CD4-positive, alpha-beta memory T cell (primary cell): ENCODE measurements at regions not wholly inside any gene's neighbourhood (a gene's known extent, or its start where the extent isn't known, plus 50 kb on each side); places are given as distances from the start of the nearest gene placed in this dataset.

Experiments
- CTCF ChIA-PET: fragments of 350-600 bp; sonication (Branson Sonifier 250); formaldehyde crosslinking; loops from one replicate; lab custom pipeline; 2021; ENCODE audit warnings: inconsistent platforms; ENCODE audit not compliant: partially characterized antibody; lab: Charles Lee
- POLR2A ChIA-PET: fragments of 350-600 bp; sonication (Branson Sonifier 250); formaldehyde crosslinking; loops from one replicate; lab custom pipeline; 2021; ENCODE audit not compliant: partially characterized antibody; lab: Charles Lee
- DNase-seq, 5 donors: peaks; one replicate each; pipeline versions ENCODE4 v3.0.0 to v3.0.0-alpha.2; 2020 to 2022; ENCODE audit warnings: mixed read lengths in 1 of 5
- H3K27ac ChIP-seq: one replicate; pipeline ENCODE4 v1.7.0; 2013; ENCODE audit warnings: low read depth, low read length
- H3K27me3 ChIP-seq: 2 replicates; pipeline ENCODE4 v1.7.0; 2013; ENCODE audit warnings: mild to moderate bottlenecking, low read length, moderate library complexity; ENCODE audit not compliant: insufficient read depth
- H3K36me3 ChIP-seq: 2 replicates; pipeline ENCODE4 v1.7.0; 2013; ENCODE audit warnings: mild to moderate bottlenecking, low read length, moderate library complexity; ENCODE audit not compliant: insufficient read depth
- H3K4me1 ChIP-seq: 2 replicates; pipeline ENCODE4 v1.7.0; 2013; ENCODE audit warnings: mild to moderate bottlenecking, low read length, moderate library complexity; ENCODE audit not compliant: insufficient read depth
- H3K4me3 ChIP-seq, 2 donors: one replicate each; pipeline ENCODE4 v1.7.0; 2013; ENCODE audit warnings: low read length in 2 of 2, mild to moderate bottlenecking in 1 of 2
- H3K9me3 ChIP-seq, 2 donors: one replicate each; pipeline ENCODE4 v1.7.0; 2013; ENCODE audit warnings: low read length in 2 of 2, control low read depth in 1 of 2; ENCODE audit not compliant: control insufficient read depth in 1 of 2
- H3K27ac Mint-ChIP-seq, 7 donors: one replicate each; pipeline ENCODE4 v1.8.0; 2020 to 2021; ENCODE audit warnings: mixed read lengths in 7 of 7, mild to moderate bottlenecking in 6 of 7, inconsistent platforms in 3 of 7, moderate library complexity in 3 of 7
- H3K27me3 Mint-ChIP-seq, 2 donors: one replicate each; pipeline ENCODE4 v1.8.0; 2020 to 2021; ENCODE audit warnings: mixed read lengths in 2 of 2
- H3K36me3 Mint-ChIP-seq, 2 donors: one replicate each; pipeline ENCODE4 v1.8.0; 2020 to 2021; ENCODE audit warnings: mixed read lengths in 2 of 2, inconsistent platforms in 1 of 2, mild to moderate bottlenecking in 1 of 2
- H3K4me1 Mint-ChIP-seq, 4 donors: one replicate each; pipeline ENCODE4 v1.8.0; 2020 to 2021; ENCODE audit warnings: mixed read lengths in 4 of 4, mild to moderate bottlenecking in 1 of 4
- H3K4me3 Mint-ChIP-seq, 8 donors: one replicate each; pipeline ENCODE4 v1.8.0; 2020 to 2021; ENCODE audit warnings: mixed read lengths in 8 of 8, mild to moderate bottlenecking in 7 of 8, moderate library complexity in 6 of 8, inconsistent platforms in 3 of 8
- H3K9me3 Mint-ChIP-seq, 8 donors: one replicate each; pipeline ENCODE4 v1.8.0; 2020 to 2021; ENCODE audit warnings: mixed read lengths in 8 of 8, mild to moderate bottlenecking in 5 of 8, inconsistent platforms in 3 of 8, moderate library complexity in 1 of 8
- intact Hi-C: fragments of 100-400 bp; cut with micrococcal nuclease; formaldehyde crosslinking; loops from one replicate; pipeline ENCODE4 v1.15.1; 2023

DNA sequence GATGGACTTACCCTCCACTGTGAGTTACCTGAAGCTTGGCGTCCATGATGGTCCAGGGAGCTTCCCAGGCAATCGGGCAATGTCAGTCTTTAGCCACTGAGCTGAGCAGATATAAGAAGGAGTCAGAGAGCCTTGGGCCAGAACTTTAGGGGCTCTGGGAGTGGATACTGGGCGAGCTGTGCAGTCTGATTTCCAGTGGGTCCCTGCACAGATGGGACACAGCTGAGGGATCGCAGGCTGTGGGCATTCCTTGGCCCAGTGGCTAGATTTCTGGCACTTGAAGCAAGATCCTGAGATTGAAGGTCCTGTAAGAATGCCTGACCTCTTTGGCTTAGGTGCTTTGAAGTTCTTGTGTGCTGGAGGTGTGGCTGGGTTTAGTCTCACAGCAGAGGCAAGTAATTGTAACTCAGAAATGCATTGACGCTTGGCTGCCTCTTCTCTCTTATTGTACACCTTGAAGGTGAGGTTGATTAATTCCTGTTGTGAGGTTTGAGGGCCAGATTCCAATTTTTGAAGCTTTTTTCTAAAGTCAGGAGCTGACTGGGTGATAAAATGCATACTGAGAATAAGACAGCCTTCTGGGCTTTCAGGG, 2283.8 kb downstream of the TP53TG3F start:
- H3K9me3 ChIP-seq: peaks cover 0 to 8% of the 10 kb centered on the region in 2 donors
- no peak overlapping the region for H3K27ac ChIP-seq
- ChIA-PET CTCF (no interaction called here), POLR2A (no interaction called here)
- no peak overlapping the region for H3K4me3 ChIP-seq
- no peaks in the 10 kb centered on the region for H3K36me3 ChIP-seq
- H3K27ac Mint-ChIP-seq: no peak overlapping the region
- H3K4me3 Mint-ChIP-seq: no peak overlapping the region
- no peak for DNase-seq
- H3K4me1 Mint-ChIP-seq: no peaks in the 10 kb centered on the region
- H3K4me1 ChIP-seq: no peaks in the 10 kb centered on the region
- H3K27me3 Mint-ChIP-seq: no peaks in the 10 kb centered on the region
- no peaks in the 10 kb centered on the region for H3K27me3 ChIP-seq
- peaks cover 21 to 80% (median 69%) of the 10 kb centered on the region in 8 donors for H3K9me3 Mint-ChIP-seq
- H3K36me3 Mint-ChIP-seq: peaks cover 0 to 3% of the 10 kb centered on the region in 2 donors
- intact Hi-C loops: no loop called here

DNA sequence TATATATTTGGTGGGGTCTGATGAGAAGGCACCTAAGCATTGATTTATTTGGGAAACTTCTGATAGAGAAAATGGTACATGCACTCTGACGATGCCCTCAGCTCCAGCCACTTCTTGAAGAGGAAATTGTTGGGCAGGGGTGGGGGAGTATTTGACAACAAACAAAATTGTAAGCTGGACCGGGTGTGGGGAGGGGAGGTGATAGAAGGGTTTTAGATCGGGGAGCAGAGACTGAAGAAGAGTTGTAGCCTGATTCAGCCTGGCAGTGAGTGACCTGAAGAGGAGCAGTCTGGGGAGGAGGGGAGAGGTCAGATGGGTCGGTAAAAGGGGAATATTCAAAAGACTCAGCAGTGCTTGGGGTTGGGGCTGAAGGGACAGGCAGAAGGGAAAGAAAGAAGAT, 2284.7 kb downstream of the TP53TG3F start:
- H3K4me3 Mint-ChIP-seq: no peak overlapping the region
- intact Hi-C loops: no loop called here
- H3K9me3 Mint-ChIP-seq: peaks cover 16 to 75% (median 60%) of the 10 kb centered on the region in 8 donors
- Histone ChIP-seq H3K9me3 (peaks cover 0 to 8% of the 10 kb centered on the region in 2 donors), H3K27ac (no peak overlapping the region), H3K4me1 (no peaks in the 10 kb centered on the region), H3K27me3 (no peaks in the 10 kb centered on the region), H3K4me3 (no peak overlapping the region), H3K36me3 (no peaks in the 10 kb centered on the region)
- no peaks in the 10 kb centered on the region for H3K4me1 Mint-ChIP-seq
- H3K27ac Mint-ChIP-seq: no peak overlapping the region
- H3K27me3 Mint-ChIP-seq: no peaks in the 10 kb centered on the region
- no peak for DNase-seq
- ChIA-PET POLR2A (no interaction called here), CTCF (no interaction called here)
- peaks cover 0 to 3% of the 10 kb centered on the region in 2 donors for H3K36me3 Mint-ChIP-seq

DNA sequence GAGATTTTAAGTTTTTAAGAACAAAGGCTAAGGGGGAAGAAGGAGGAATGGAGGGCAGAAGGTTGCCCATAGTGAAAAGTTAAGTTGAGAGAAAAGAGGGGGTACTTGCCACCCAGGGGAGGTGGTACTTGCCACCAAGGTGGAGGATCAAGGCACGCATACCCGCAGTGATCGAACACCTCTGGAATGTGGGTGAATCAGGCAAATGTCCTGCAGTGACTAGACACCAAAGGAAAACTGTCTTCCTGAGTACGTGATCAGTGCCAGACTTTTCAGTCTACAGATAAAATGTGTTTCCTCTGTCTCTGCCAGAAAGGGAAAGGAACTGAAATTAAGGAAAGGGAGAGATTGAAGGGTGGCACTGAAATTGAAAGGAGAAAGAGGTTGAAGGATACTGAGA, 2285.3 kb downstream of the TP53TG3F start:
- no peak overlapping the region for H3K4me3 ChIP-seq
- ChIA-PET POLR2A (no interaction called here), CTCF (no interaction called here)
- H3K27ac Mint-ChIP-seq: no peak overlapping the region
- H3K27me3 ChIP-seq: no peaks in the 10 kb centered on the region
- no peak overlapping the region for H3K27ac ChIP-seq
- peaks cover 13 to 73% (median 55%) of the 10 kb centered on the region in 8 donors for H3K9me3 Mint-ChIP-seq
- H3K4me1 Mint-ChIP-seq: no peaks in the 10 kb centered on the region
- no peak overlapping the region for H3K4me3 Mint-ChIP-seq
- no peak for DNase-seq
- no peaks in the 10 kb centered on the region for H3K27me3 Mint-ChIP-seq
- intact Hi-C loops: no loop called here
- peaks cover 0 to 5% of the 10 kb centered on the region in 2 donors for H3K9me3 ChIP-seq
- H3K36me3 ChIP-seq: no peaks in the 10 kb centered on the region
- no peaks in the 10 kb centered on the region for H3K4me1 ChIP-seq
- H3K36me3 Mint-ChIP-seq: peaks cover 0 to 3% of the 10 kb centered on the region in 2 donors

DNA sequence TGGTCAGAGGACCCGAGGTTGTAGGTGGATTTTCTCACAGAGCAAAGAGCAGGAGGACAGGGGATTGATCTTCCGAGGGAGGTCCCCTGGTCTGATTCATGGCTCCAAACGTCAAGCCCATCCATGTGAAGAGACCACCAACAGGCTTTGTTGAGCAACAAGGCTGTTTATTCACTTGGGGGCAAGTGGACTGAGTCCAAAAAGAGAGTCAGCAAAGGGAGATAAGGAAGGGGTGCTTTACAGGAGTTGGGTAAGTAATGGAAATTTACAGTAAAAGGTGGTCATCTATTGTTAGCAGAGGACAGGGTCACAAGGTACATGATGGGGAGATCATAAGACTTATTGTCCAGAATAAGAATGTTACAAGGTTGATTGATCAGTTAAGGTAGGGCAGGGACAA, 2285.8 kb downstream of the TP53TG3F start:
- no peaks in the 10 kb centered on the region for H3K27me3 Mint-ChIP-seq
- H3K36me3 Mint-ChIP-seq: peaks cover 0 to 3% of the 10 kb centered on the region in 2 donors
- intact Hi-C loops: no loop called here
- H3K36me3 ChIP-seq: no peaks in the 10 kb centered on the region
- no peak for DNase-seq
- ChIA-PET CTCF (no interaction called here), POLR2A (no interaction called here)
- peaks cover 0 to 5% of the 10 kb centered on the region in 2 donors for H3K9me3 ChIP-seq
- no peaks in the 10 kb centered on the region for H3K4me1 ChIP-seq
- no peaks in the 10 kb centered on the region for H3K27me3 ChIP-seq
- no peak overlapping the region for H3K4me3 Mint-ChIP-seq
- no peak overlapping the region for H3K4me3 ChIP-seq
- H3K9me3 Mint-ChIP-seq: peaks cover 12 to 72% (median 52%) of the 10 kb centered on the region in 8 donors
- H3K4me1 Mint-ChIP-seq: no peaks in the 10 kb centered on the region
- H3K27ac Mint-ChIP-seq: no peak overlapping the region
- no peak overlapping the region for H3K27ac ChIP-seq

DNA sequence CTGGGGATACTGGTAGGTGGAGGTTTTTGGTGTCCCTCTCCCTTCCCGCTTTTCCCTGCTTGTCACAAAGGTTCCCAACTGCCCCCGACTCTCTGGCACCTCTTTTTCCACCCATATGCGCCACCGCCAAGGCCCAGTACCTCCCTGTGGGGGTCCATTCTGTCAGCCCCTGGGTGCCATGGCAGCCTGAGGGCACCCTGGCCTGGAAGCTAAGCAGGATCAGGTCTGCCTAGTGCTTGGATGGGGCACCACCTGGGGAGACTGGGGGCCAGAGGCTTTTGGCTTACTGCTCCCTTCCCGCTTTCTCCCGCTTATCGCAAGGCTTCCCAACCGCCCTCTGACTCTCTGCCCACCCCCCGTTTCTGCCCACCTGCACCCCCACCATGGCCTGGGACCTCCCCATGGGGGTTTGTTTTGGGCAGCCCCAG, 2286.4 kb downstream of the TP53TG3F start:
- H3K4me3 ChIP-seq: no peak overlapping the region
- H3K36me3 ChIP-seq: no peaks in the 10 kb centered on the region
- H3K27me3 ChIP-seq: no peaks in the 10 kb centered on the region
- intact Hi-C loops: no loop called here
- H3K4me1 Mint-ChIP-seq: no peaks in the 10 kb centered on the region
- peaks cover 12 to 74% (median 47%) of the 10 kb centered on the region in 8 donors for H3K9me3 Mint-ChIP-seq
- POLR2A ChIA-PET: no interaction called here
- H3K9me3 ChIP-seq: peaks cover 0 to 5% of the 10 kb centered on the region in 2 donors
- H3K27ac Mint-ChIP-seq: no peak overlapping the region
- H3K36me3 Mint-ChIP-seq: peaks cover 0 to 3% of the 10 kb centered on the region in 2 donors
- no peaks in the 10 kb centered on the region for H3K27me3 Mint-ChIP-seq
- no peak for DNase-seq
- no peak overlapping the region for H3K27ac ChIP-seq
- H3K4me1 ChIP-seq: no peaks in the 10 kb centered on the region
- H3K4me3 Mint-ChIP-seq: no peak overlapping the region
- CTCF ChIA-PET: no interaction called here

DNA sequence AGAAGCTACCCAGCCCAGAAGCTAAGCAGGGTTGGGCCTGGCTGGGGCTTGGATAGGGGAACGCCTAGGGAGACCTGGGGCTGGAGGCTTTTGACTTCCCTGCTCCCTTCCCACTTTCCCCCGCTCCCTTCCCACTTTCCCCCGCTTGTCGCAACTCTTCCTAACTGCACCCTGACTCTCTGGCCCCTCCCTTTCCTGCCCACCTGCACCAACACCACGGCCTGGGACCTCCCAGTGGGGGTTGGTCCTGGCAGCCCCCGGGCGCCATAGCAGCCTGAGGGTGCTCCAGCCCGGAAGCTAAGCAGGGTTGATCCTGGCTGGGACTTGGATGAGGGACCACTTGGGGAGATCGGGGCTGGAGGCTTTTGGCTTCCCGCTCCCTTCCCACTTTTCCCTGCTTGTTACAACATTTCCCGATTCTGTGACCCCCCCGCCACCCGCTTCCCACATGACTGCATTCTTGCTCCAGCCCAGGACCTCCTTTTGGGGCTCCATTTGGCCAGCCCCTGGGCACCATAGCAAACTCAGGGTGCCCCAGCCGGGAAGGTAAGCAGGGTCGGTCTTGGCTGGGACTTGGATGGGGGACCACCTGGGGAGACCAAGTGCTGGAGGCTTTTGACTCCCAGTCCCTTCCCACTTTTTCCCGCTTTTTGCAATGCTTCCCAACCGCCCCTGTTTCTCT, 2287.0 kb downstream of the TP53TG3F start:
- intact Hi-C loops: no loop called here
- Mint-ChIP-seq H3K27me3 (no peaks in the 10 kb centered on the region), H3K27ac (no peak overlapping the region), H3K9me3 (peaks cover 9 to 72% (median 42%) of the 10 kb centered on the region in 8 donors), H3K36me3 (peaks cover 0 to under 1% of the 10 kb centered on the region in 2 donors), H3K4me1 (no peaks in the 10 kb centered on the region), H3K4me3 (no peak overlapping the region)
- H3K4me1 ChIP-seq: no peaks in the 10 kb centered on the region
- ChIA-PET POLR2A (no interaction called here), CTCF (no interaction called here)
- no peaks in the 10 kb centered on the region for H3K27me3 ChIP-seq
- no peak for DNase-seq
- peaks cover 0 to 5% of the 10 kb centered on the region in 2 donors for H3K9me3 ChIP-seq
- H3K36me3 ChIP-seq: no peaks in the 10 kb centered on the region
- H3K27ac ChIP-seq: no peak overlapping the region
- H3K4me3 ChIP-seq: no peak overlapping the region

DNA sequence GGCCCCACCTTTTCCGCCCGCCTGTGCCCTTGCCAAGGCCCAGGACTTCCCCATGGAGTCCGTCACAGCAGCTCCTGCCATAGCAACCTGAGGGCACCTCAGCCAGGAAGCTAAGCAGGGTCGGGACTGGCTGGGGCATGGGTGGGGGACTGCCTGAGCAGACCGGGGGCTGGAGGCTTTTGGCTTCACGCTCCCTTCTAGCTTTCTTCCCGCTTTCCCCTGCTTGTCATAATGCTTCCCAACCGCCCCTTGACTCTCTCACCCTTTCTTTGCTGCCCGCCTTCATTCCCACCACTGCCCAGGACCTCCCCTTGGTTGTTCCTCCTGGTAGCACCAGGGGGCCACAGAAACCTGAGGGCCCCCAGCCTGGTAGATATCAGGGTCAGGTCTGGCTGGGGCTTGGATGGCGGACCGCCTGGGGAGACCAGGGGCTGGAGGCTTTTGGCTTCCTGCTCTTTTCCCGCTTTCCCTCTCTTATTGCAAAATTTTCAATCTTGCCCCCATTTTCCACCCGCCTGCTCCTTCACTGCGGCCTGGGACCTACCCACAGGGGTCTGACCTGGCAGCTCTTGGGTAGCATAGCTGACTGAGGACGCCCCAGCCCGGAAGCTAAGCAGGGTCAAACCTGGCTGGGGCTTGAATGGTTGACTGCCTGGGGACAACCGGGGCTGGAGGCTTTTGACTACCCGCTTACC, 2287.7 kb downstream of the TP53TG3F start:
- H3K4me1 ChIP-seq: no peaks in the 10 kb centered on the region
- H3K27ac ChIP-seq: no peak overlapping the region
- peaks cover 9 to 69% (median 37%) of the 10 kb centered on the region in 8 donors for H3K9me3 Mint-ChIP-seq
- H3K4me3 ChIP-seq: no peak overlapping the region
- H3K27ac Mint-ChIP-seq: no peak overlapping the region
- ChIA-PET CTCF (no interaction called here), POLR2A (no interaction called here)
- H3K4me3 Mint-ChIP-seq: no peak overlapping the region
- DNase-seq: no peak
- no peaks in the 10 kb centered on the region for H3K27me3 Mint-ChIP-seq
- H3K9me3 ChIP-seq: no peaks in the 10 kb centered on the region
- H3K36me3 Mint-ChIP-seq: no peaks in the 10 kb centered on the region
- no peaks in the 10 kb centered on the region for H3K27me3 ChIP-seq
- no peaks in the 10 kb centered on the region for H3K36me3 ChIP-seq
- intact Hi-C loops: no loop called here
- no peaks in the 10 kb centered on the region for H3K4me1 Mint-ChIP-seq
